Type B pancreatic cell (in vitro differentiated cells): ENCODE measurements at regions not wholly inside any gene's neighbourhood (a gene's known extent, or its start where the extent isn't known, plus 50 kb on each side); places are given as distances from the start of the nearest gene placed in this dataset.
"Not testable (repeated sequence)": the region's sequence is repeated elsewhere in the genome, so short reads cannot be mapped to it uniquely, and the experiment has no call there.

Experiments
- DNase-seq: peaks from one replicate; pipeline ENCODE4 v3.0.0; 2021; ENCODE audit warnings: mixed read lengths; ENCODE audit not compliant: unreplicated experiment; ENCODE audit errors: extremely low spot score
- H3K27ac Mint-ChIP-seq: 2 replicates; pipeline ENCODE4 v1.8.0; 2021; ENCODE audit warnings: mild to moderate bottlenecking, mixed read lengths
- H3K27me3 Mint-ChIP-seq: 2 replicates; pipeline ENCODE4 v1.8.0; 2021; ENCODE audit warnings: mixed read lengths
- H3K36me3 Mint-ChIP-seq: 2 replicates; pipeline ENCODE4 v1.8.0; 2021; ENCODE audit warnings: mixed read lengths
- H3K4me1 Mint-ChIP-seq: one replicate; pipeline ENCODE4 v1.8.0; 2021; ENCODE audit warnings: mixed read lengths; ENCODE audit not compliant: unreplicated experiment
- H3K4me3 Mint-ChIP-seq: 2 replicates; pipeline ENCODE4 v1.8.0; 2021; ENCODE audit warnings: mild to moderate bottlenecking, mixed read lengths
- H3K9me3 Mint-ChIP-seq: 2 replicates; pipeline ENCODE4 v1.8.0; 2021; ENCODE audit warnings: mixed read lengths
- TF ChIP-seq, protein P1 (sequence below): fragments of 200-600 bp; sonication (generic); conservative IDR thresholded peaks from 2 replicates; pipeline ENCODE4 v1.5.0; 2021; ENCODE audit warnings: antibody characterized with exemption, mild to moderate bottlenecking

DNA sequence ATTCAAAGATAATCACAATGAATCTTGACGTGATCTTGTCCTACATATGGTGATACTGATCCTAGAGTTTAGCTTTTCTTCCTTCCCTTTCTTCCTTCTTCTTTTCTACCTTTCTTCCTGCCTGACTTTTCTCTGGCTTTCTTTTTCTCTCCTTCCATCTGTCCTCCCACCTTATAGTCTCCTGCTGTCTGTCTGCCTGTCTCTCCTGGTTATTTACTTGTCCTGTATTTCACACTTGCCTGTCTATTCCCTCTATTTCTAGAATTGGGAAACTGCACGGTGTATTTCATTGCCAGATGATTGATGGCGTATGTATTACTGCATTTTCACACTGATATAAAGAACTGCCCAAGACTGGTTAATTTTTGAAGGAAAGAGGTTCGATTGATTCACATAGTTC, 718.1 kb upstream of the CDH6 start:
- Mint-ChIP-seq H3K27ac (no peak overlapping the region), H3K4me1 (no peaks in the 10 kb centered on the region), H3K36me3 (no peaks in the 10 kb centered on the region), H3K9me3 (peaks cover 15% of the 10 kb centered on the region), H3K27me3 (no peaks in the 10 kb centered on the region), H3K4me3 (no peak overlapping the region)
- TF ChIP-seq, protein P1, sequence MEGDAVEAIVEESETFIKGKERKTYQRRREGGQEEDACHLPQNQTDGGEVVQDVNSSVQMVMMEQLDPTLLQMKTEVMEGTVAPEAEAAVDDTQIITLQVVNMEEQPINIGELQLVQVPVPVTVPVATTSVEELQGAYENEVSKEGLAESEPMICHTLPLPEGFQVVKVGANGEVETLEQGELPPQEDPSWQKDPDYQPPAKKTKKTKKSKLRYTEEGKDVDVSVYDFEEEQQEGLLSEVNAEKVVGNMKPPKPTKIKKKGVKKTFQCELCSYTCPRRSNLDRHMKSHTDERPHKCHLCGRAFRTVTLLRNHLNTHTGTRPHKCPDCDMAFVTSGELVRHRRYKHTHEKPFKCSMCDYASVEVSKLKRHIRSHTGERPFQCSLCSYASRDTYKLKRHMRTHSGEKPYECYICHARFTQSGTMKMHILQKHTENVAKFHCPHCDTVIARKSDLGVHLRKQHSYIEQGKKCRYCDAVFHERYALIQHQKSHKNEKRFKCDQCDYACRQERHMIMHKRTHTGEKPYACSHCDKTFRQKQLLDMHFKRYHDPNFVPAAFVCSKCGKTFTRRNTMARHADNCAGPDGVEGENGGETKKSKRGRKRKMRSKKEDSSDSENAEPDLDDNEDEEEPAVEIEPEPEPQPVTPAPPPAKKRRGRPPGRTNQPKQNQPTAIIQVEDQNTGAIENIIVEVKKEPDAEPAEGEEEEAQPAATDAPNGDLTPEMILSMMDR = no peak
- no peak for DNase-seq

DNA sequence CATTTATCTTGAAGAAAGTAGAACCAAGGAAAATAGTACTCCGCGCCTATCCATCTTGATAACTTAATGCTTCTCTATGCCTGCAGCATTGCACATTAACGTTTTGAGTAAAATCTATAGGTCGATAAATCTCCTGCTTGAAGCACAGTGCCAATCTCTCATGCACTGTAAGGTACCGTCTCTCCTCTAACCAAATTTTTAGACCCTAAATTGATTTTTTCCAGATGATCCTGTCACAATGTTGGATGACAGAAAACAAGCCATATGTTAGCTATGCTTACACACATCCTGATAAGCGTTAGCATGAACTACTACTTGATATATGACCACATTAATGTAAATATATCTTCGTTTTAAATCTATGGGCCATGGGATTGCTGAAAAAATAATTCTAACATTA, 723.8 kb upstream of the CDH6 start:
- H3K4me3 Mint-ChIP-seq = no peak overlapping the region

DNA sequence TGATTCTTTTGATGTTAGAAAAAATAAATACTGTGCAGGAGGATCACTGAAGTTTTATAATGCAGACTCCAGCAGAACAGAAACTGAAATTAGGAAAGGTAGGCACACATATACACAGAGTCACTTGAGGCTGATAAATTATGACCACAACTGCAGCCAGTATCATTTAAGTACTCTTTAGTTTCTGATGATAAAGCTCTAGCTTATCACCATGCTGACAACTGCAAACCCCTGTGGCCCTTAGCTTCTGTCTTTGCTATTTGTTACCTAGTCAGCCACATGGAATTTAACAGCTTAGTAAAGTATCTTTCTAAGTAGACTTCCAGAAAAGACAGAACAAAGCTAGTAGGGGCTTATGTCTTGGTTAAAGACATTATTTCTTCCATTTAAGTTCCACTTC, 734.8 kb upstream of the CDH6 start:
- Mint-ChIP-seq H3K4me1 (peaks cover 4% of the 10 kb centered on the region), H3K9me3 (no peaks in the 10 kb centered on the region), H3K27me3 (no peaks in the 10 kb centered on the region), H3K27ac (no peak overlapping the region), H3K36me3 (no peaks in the 10 kb centered on the region), H3K4me3 (no peak overlapping the region)
- TF ChIP-seq, protein P1 = no peak
- DNase-seq = no peak

More for the DNA sequence above, 723.8 kb upstream of the CDH6 start:
- no peaks in the 10 kb centered on the region for H3K36me3 Mint-ChIP-seq
- DNase-seq = no peak
- H3K4me1 Mint-ChIP-seq = no peaks in the 10 kb centered on the region
- H3K27ac Mint-ChIP-seq = no peak overlapping the region
- H3K9me3 Mint-ChIP-seq = no peaks in the 10 kb centered on the region
- no peaks in the 10 kb centered on the region for H3K27me3 Mint-ChIP-seq
- TF ChIP-seq, protein P1 = no peak

DNA sequence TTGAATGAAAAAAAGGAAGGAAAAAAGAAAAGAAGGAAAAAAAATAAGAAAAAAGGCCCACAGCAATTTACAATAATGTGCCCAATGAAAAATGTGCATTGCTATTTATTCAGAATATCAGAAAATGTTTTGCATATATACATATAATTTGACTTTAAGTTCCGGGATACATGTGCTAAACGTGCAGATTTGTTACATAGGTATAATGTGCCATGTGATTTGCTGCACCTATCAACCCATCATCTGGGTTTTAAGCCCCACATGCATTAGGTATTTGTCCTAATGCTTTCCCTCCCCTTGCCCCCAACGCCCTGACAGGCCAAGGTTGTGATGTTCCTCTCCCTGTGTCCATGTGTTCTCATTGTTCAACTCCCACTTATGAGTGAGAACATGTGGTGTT, 738.0 kb upstream of the CDH6 start:
- not testable (repeated sequence) for H3K36me3 Mint-ChIP-seq, H3K27ac Mint-ChIP-seq, H3K4me3 Mint-ChIP-seq, H3K27me3 Mint-ChIP-seq, H3K4me1 Mint-ChIP-seq, H3K9me3 Mint-ChIP-seq, DNase-seq

DNA sequence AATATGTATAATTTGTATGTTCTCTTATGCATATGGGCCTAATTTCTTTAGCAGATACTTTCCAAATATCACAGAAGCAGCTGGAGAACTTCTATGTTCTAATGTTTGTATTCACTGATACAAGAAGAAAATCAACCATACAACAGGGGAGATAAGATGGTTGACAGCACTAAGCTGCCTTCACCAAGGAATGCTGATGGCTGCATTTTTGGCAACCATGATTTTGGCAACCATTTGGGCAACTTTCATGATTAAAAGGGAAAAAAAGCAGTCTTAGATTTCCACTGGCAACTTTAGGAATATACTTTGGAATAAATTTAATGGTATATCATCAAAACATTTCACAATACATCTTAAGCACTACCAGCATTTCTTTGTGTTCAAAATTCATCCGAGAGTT, 740.3 kb upstream of the CDH6 start:
- no peak for DNase-seq
- H3K9me3 Mint-ChIP-seq = no peaks in the 10 kb centered on the region
- H3K27me3 Mint-ChIP-seq = no peaks in the 10 kb centered on the region
- H3K36me3 Mint-ChIP-seq = no peaks in the 10 kb centered on the region
- TF ChIP-seq, protein P1 = no peak
- H3K27ac Mint-ChIP-seq = no peak overlapping the region
- H3K4me3 Mint-ChIP-seq = no peak overlapping the region
- no peaks in the 10 kb centered on the region for H3K4me1 Mint-ChIP-seq

DNA sequence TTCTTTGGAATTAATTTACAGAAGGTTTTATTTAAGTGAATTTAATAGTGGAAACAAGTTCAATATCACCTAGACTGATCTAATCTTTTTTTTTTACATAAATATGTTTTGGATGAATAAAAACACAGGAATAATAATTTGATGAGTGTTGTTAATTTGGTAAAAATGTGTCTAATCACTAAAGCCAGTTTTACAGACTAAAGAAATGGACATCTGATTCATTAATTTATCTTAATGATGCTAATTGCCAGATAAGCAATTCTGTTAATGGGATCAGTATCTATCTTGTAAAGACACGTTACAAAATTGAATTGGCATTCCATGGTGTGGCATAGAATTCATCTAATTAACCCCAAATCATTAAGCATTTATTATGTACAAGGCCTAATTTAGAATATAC, 743.3 kb upstream of the CDH6 start:
- no peak overlapping the region for H3K4me3 Mint-ChIP-seq
- H3K36me3 Mint-ChIP-seq = no peaks in the 10 kb centered on the region
- no peaks in the 10 kb centered on the region for H3K4me1 Mint-ChIP-seq
- TF ChIP-seq, protein P1 = no peak
- no peak overlapping the region for H3K27ac Mint-ChIP-seq
- H3K27me3 Mint-ChIP-seq = no peaks in the 10 kb centered on the region
- DNase-seq = no peak
- H3K9me3 Mint-ChIP-seq = no peaks in the 10 kb centered on the region
